ENCODE measurements at regions not wholly inside any gene's neighbourhood (a gene's known extent, or its start where the extent isn't known, plus 50 kb on each side); places are given as distances from the start of the nearest gene placed in this dataset.

DNA sequence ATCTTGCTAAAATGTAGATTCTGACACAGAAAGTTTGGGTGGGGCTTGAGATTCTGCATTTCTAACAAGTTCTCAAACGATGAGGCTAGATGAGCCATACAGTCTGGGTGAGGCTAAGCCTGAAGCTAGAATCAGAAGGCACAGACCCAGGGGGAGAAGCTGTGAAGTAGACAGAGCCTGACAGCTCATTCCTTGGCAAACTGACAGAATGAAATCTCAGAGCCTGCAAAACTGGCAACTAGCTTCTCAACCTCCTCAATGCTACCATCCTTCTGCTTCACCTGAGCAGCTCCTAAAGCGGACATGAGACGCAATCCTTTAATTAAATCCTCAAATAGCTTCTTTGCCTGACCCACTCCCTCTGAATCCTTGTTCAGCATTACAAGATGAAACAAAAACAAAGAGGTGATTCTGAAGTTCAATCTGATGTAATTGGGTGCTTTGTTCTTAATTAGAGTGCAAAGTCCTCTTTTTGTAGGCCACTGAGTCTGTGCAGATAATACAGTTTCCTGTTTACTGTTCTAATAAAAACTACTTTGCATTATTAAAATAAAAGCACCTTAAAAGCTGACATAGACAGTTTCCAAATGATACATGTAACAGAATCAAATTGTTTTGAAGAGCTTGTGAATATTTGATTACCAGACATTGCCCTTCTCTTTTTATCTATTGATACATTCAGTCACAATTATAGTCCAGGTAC is 71.0 kb upstream of the BMP2K start:
- no peak overlapping the region for H3K27ac ChIP-seq (ENCODE audit: low read depth in 1 of 2, low read length in 2 of 2)
- TF ChIP-seq, protein P1, sequence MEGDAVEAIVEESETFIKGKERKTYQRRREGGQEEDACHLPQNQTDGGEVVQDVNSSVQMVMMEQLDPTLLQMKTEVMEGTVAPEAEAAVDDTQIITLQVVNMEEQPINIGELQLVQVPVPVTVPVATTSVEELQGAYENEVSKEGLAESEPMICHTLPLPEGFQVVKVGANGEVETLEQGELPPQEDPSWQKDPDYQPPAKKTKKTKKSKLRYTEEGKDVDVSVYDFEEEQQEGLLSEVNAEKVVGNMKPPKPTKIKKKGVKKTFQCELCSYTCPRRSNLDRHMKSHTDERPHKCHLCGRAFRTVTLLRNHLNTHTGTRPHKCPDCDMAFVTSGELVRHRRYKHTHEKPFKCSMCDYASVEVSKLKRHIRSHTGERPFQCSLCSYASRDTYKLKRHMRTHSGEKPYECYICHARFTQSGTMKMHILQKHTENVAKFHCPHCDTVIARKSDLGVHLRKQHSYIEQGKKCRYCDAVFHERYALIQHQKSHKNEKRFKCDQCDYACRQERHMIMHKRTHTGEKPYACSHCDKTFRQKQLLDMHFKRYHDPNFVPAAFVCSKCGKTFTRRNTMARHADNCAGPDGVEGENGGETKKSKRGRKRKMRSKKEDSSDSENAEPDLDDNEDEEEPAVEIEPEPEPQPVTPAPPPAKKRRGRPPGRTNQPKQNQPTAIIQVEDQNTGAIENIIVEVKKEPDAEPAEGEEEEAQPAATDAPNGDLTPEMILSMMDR (IDR thresholded peaks at IDR 0.05): no peak
- no peaks in the 10 kb centered on the region for H3K4me1 ChIP-seq (ENCODE audit: insufficient read depth, low read length)
- no peak overlapping the region for H3K4me3 ChIP-seq (ENCODE audit: low read length)
- Mint-ChIP-seq H3K36me3 (ENCODE audit: low read depth) (no peaks in the 10 kb centered on the region), H3K27me3 (no peaks in the 10 kb centered on the region), H3K4me3 (no peak overlapping the region), H3K4me1 (ENCODE audit: low read depth) (no peaks in the 10 kb centered on the region), H3K9me3 (peaks cover 10% of the 10 kb centered on the region), H3K27ac (no peak overlapping the region)
- ATAC-seq (ENCODE audit: poor library complexity): no peak
- CTCF ChIA-PET: no interaction called here
- no peaks in the 10 kb centered on the region for H3K27me3 ChIP-seq (ENCODE audit: control insufficient read depth in 1 of 2, insufficient read depth in 2 of 2, low read length in 2 of 2)
- intact Hi-C loops (cut with DNase I, micrococcal nuclease): no loop called here
- H3K9me3 ChIP-seq (ENCODE audit: control insufficient read depth in 1 of 2, insufficient read depth in 1 of 2, low read length in 2 of 2): no peaks in the 10 kb centered on the region
- DNase-seq: no peak
- POLR2A ChIA-PET: no interaction called here
- H3K36me3 ChIP-seq (ENCODE audit: insufficient read depth, low read length): no peaks in the 10 kb centered on the region

DNA sequence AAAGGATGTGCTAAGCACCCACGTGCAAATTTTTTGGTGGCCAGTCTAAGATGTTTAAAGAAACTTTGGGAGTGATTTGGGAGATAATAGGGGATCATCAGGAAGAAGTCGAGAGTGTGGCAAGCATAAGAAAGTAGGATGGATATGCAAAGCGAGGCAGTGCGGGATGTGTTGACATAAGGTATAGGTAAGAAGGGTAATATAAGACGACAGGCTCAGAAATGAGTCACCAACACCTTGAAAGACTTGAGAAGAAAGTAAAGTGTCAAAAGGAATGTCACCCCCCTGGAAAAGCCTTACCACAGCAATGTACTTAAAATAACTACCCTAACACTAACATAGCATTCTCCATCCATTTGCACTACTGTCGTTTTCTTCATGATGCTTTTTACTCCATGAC is 69.8 kb upstream of the BMP2K start:
- no peak for ATAC-seq (ENCODE audit: poor library complexity)
- H3K9me3 Mint-ChIP-seq: peaks cover 10% of the 10 kb centered on the region
- no peak overlapping the region for H3K4me3 ChIP-seq (ENCODE audit: low read length)
- ChIA-PET CTCF (no interaction called here), POLR2A (no interaction called here)
- H3K27ac ChIP-seq (ENCODE audit: low read depth in 1 of 2, low read length in 2 of 2): no peak overlapping the region
- no peaks in the 10 kb centered on the region for H3K36me3 Mint-ChIP-seq (ENCODE audit: low read depth)
- H3K36me3 ChIP-seq (ENCODE audit: insufficient read depth, low read length): no peaks in the 10 kb centered on the region
- TF ChIP-seq, protein P1 (IDR thresholded peaks at IDR 0.05): no peak
- no peaks in the 10 kb centered on the region for H3K4me1 Mint-ChIP-seq (ENCODE audit: low read depth)
- H3K9me3 ChIP-seq (ENCODE audit: control insufficient read depth in 1 of 2, insufficient read depth in 1 of 2, low read length in 2 of 2): no peaks in the 10 kb centered on the region
- intact Hi-C loops (cut with DNase I, micrococcal nuclease): no loop called here
- no peak overlapping the region for H3K27ac Mint-ChIP-seq
- H3K27me3 Mint-ChIP-seq: no peaks in the 10 kb centered on the region
- no peaks in the 10 kb centered on the region for H3K27me3 ChIP-seq (ENCODE audit: control insufficient read depth in 1 of 2, insufficient read depth in 2 of 2, low read length in 2 of 2)
- no peak overlapping the region for H3K4me3 Mint-ChIP-seq
- DNase-seq: no peak
- no peaks in the 10 kb centered on the region for H3K4me1 ChIP-seq (ENCODE audit: insufficient read depth, low read length)

DNA sequence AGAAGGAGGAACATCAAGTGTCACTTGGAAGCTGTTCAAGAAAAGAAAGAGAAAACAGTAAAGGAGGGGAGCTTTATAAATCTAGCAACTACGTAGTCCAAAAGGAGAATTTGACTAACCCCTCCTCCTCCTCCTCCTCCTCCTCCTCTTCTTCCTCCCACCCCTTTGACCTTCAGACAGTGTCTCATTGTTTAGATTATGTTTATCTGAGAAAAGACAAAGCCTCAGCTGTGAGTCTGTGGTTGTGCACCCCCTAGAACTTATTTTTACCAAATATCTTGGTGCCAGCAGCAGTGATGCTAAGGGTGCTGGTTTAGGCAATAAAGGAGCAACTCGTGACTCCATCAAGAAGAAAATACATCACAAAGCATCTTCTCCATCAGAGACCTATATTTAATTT is 68.9 kb upstream of the BMP2K start:
- DNase-seq (no peak), ATAC-seq (ENCODE audit: poor library complexity) (no peak)
- no peaks in the 10 kb centered on the region for H3K27me3 Mint-ChIP-seq
- H3K27me3 ChIP-seq (ENCODE audit: control insufficient read depth in 1 of 2, insufficient read depth in 2 of 2, low read length in 2 of 2): no peaks in the 10 kb centered on the region
- H3K36me3 Mint-ChIP-seq (ENCODE audit: low read depth): no peaks in the 10 kb centered on the region
- H3K4me1 ChIP-seq (ENCODE audit: insufficient read depth, low read length): no peaks in the 10 kb centered on the region
- H3K4me3 Mint-ChIP-seq: no peak overlapping the region
- H3K4me1 Mint-ChIP-seq (ENCODE audit: low read depth): no peaks in the 10 kb centered on the region
- no peaks in the 10 kb centered on the region for H3K36me3 ChIP-seq (ENCODE audit: insufficient read depth, low read length)
- CTCF ChIA-PET: interaction anchor here (1.2 kb wide), 1 partner anchor 16 kb away, joined by 4 read pairs; no protein-coding TSS in a partner anchor
- no peak overlapping the region for H3K27ac Mint-ChIP-seq
- TF ChIP-seq, protein P1 (IDR thresholded peaks at IDR 0.05): no peak
- intact Hi-C loops (cut with DNase I, micrococcal nuclease): no loop called here
- H3K27ac ChIP-seq (ENCODE audit: low read depth in 1 of 2, low read length in 2 of 2): no peak overlapping the region
- POLR2A ChIA-PET: no interaction called here
- no peaks in the 10 kb centered on the region for H3K9me3 ChIP-seq (ENCODE audit: control insufficient read depth in 1 of 2, insufficient read depth in 1 of 2, low read length in 2 of 2)
- H3K9me3 Mint-ChIP-seq: peaks cover 10% of the 10 kb centered on the region
- no peak overlapping the region for H3K4me3 ChIP-seq (ENCODE audit: low read length)

Measured in CD4-positive, alpha-beta T cell (primary cell).